MM.1S (cell line): ENCODE measurements at regions not wholly inside any gene's neighbourhood (a gene's known extent, or its start where the extent isn't known, plus 50 kb on each side); places are given as distances from the start of the nearest gene placed in this dataset.

Experiments
- DNase-seq: peaks from one replicate; pipeline ENCODE4 v3.0.0-alpha.2; 2015
- H2AFZ ChIP-seq: fragments of 300-600 bp; sonication (generic); 2 replicates; pipeline ENCODE4 v1.6.0; 2016; ENCODE audit warnings: antibody characterized with exemption, low read length
- H3F3A ChIP-seq: fragments of 300-600 bp; sonication (generic); 2 replicates; pipeline ENCODE4 v1.6.1; 2016; ENCODE audit warnings: mild to moderate bottlenecking, antibody characterized with exemption, low read length, moderate library complexity, mixed read lengths; ENCODE audit not compliant: insufficient read depth
- H3K27ac ChIP-seq: fragments of 300-600 bp; sonication (generic); 2 replicates; pipeline ENCODE4 v1.5.1; 2016; ENCODE audit warnings: mild to moderate bottlenecking, low read length
- H3K27me3 ChIP-seq: fragments of 300-600 bp; sonication (generic); replicated peaks from 2 replicates; pipeline ENCODE4 v1.6.0; 2016; ENCODE audit warnings: low read length; ENCODE audit not compliant: insufficient read depth
- H3K36me3 ChIP-seq: fragments of 300-600 bp; sonication (generic); replicated peaks from 2 replicates; pipeline ENCODE4 v1.6.1; 2016; ENCODE audit warnings: mild to moderate bottlenecking, low read length, mixed read lengths; ENCODE audit not compliant: insufficient read depth
- H3K4me1 ChIP-seq: fragments of 300-600 bp; sonication (generic); 2 replicates; pipeline ENCODE4 v1.6.1; 2016; ENCODE audit warnings: low read length, mixed read lengths
- H3K4me2 ChIP-seq: fragments of 300-600 bp; sonication (generic); 2 replicates; pipeline ENCODE4 v1.6.0; 2016; ENCODE audit warnings: low read depth, low read length
- H3K4me3 ChIP-seq: fragments of 300-600 bp; sonication (generic); 2 replicates; pipeline ENCODE4 v1.5.1; 2016; ENCODE audit warnings: low read length, mixed read lengths
- H3K79me2 ChIP-seq: fragments of 300-600 bp; sonication (generic); 2 replicates; pipeline ENCODE4 v1.6.1; 2016; ENCODE audit warnings: mixed run types, low read length, mixed read lengths
- H3K9ac ChIP-seq: fragments of 300-600 bp; sonication (generic); 2 replicates; pipeline ENCODE4 v1.6.1; 2016; ENCODE audit warnings: low read length, mixed read lengths
- H3K9me2 ChIP-seq: fragments of 300-600 bp; sonication (generic); replicated peaks from 2 replicates; pipeline ENCODE4 v1.6.1; 2016; ENCODE audit warnings: mild to moderate bottlenecking, low read length, mixed read lengths; ENCODE audit not compliant: insufficient read depth
- H3K9me3 ChIP-seq: fragments of 300-600 bp; sonication (generic); replicated peaks from 2 replicates; pipeline ENCODE4 v1.6.1; 2016; ENCODE audit warnings: mild to moderate bottlenecking, low read length, mixed read lengths; ENCODE audit not compliant: insufficient read depth
- H4K20me1 ChIP-seq: fragments of 300-600 bp; sonication (generic); 2 replicates; pipeline ENCODE4 v1.6.1; 2016; ENCODE audit warnings: mild to moderate bottlenecking, low read length, moderate library complexity, mixed read lengths; ENCODE audit not compliant: insufficient read depth
- CTCF ChIP-seq: fragments of 300-600 bp; sonication (generic); IDR thresholded peaks from 2 replicates; pipeline ENCODE4 v1.5.1; 2016; ENCODE audit warnings: antibody characterized with exemption, low read length, mixed read lengths
- EZH2 ChIP-seq: fragments of 300-600 bp; sonication (generic); optimal IDR thresholded peaks from 2 replicates; pipeline ENCODE3; 2017; ENCODE audit warnings: low read depth, mild to moderate bottlenecking, antibody characterized with exemption, low read length, mixed read lengths
- EZH2phosphoT487 ChIP-seq: fragments of 300-600 bp; sonication (generic); IDR thresholded peaks from 2 replicates; pipeline ENCODE4 v1.6.1; 2018; ENCODE audit warnings: antibody characterized with exemption, low read length

- H4K20me1 ChIP-seq: no peaks in the 10 kb centered on the region
- no peak overlapping the region for H3K4me3 ChIP-seq
- H3K36me3 ChIP-seq: no peaks in the 10 kb centered on the region
- no peaks in the 10 kb centered on the region for H3K9me3 ChIP-seq
- H3K4me2 ChIP-seq: no peak overlapping the region
- no peak for TF ChIP-seq CTCF
- no peak for TF ChIP-seq EZH2
- TF ChIP-seq EZH2phosphoT487: no peak
- no peaks in the 10 kb centered on the region for H3K79me2 ChIP-seq
- H3F3A ChIP-seq: no peaks in the 10 kb centered on the region
- H3K27me3 ChIP-seq: no peaks in the 10 kb centered on the region
- no peak for DNase-seq
- H3K9ac ChIP-seq: no peak overlapping the region
- H3K9me2 ChIP-seq: no peaks in the 10 kb centered on the region
- no peak overlapping the region for H3K27ac ChIP-seq
- no peaks in the 10 kb centered on the region for H3K4me1 ChIP-seq
- no peak overlapping the region for H2AFZ ChIP-seq
Observed at GRCh38 chr5:66338828-66339227, 194.7 kb downstream of the SREK1 start.

- Histone ChIP-seq H3K4me3 (no peak overlapping the region), H3K4me1 (no peaks in the 10 kb centered on the region), H3F3A (no peaks in the 10 kb centered on the region), H3K9me2 (no peaks in the 10 kb centered on the region), H3K4me2 (no peak overlapping the region), H3K9me3 (no peaks in the 10 kb centered on the region), H3K27ac (no peak overlapping the region), H3K27me3 (no peaks in the 10 kb centered on the region), H3K9ac (no peak overlapping the region), H3K36me3 (no peaks in the 10 kb centered on the region), H2AFZ (no peak overlapping the region), H4K20me1 (no peaks in the 10 kb centered on the region), H3K79me2 (no peaks in the 10 kb centered on the region)
- DNase-seq: no peak
- TF ChIP-seq EZH2phosphoT487 (no peak), CTCF (no peak), EZH2 (no peak)
Observed at GRCh38 chr5:66339896-66340295, 195.8 kb downstream of the SREK1 start.

- Histone ChIP-seq H3K36me3 (no peaks in the 10 kb centered on the region), H3K27ac (no peak overlapping the region), H3K4me2 (no peak overlapping the region), H3K27me3 (no peaks in the 10 kb centered on the region), H3K4me3 (no peak overlapping the region), H3K79me2 (no peaks in the 10 kb centered on the region), H2AFZ (no peak overlapping the region), H4K20me1 (no peaks in the 10 kb centered on the region), H3K9me2 (no peaks in the 10 kb centered on the region), H3K9ac (no peak overlapping the region), H3F3A (no peaks in the 10 kb centered on the region), H3K9me3 (no peaks in the 10 kb centered on the region), H3K4me1 (no peaks in the 10 kb centered on the region)
- no peak for DNase-seq
- TF ChIP-seq EZH2phosphoT487 (no peak), EZH2 (no peak), CTCF (no peak)
Observed at GRCh38 chr5:66340786-66341185, 196.7 kb downstream of the SREK1 start.
